Transverse colon (tissue), 4 donors: ENCODE measurements at regions not wholly inside any gene's neighbourhood (a gene's known extent, or its start where the extent isn't known, plus 50 kb on each side); places are given as distances from the start of the nearest gene placed in this dataset.

ENCODE experiments used
- DNase-seq: peaks from one replicate; pipeline ENCODE4 v3.0.0-alpha.2; 2019
- H3K27ac ChIP-seq, 4 donors: fragments of 200-600 bp; sonication (generic); 2 replicates each; pipeline ENCODE4 v1.5.1; 2016 to 2018; ENCODE audit warnings: inconsistent platforms in 4 of 4
- H3K27me3 ChIP-seq: fragments of 200-600 bp; sonication (generic); 2 replicates; pipeline ENCODE4 v1.5.1; 2017; ENCODE audit warnings: inconsistent platforms
- H3K36me3 ChIP-seq, 4 donors: fragments of 200-600 bp; sonication (generic); 2 replicates each; pipeline ENCODE4 v1.5.1; 2017 to 2019; ENCODE audit warnings: inconsistent platforms in 4 of 4
- H3K4me1 ChIP-seq, 4 donors: fragments of 200-600 bp; sonication (generic); 2 replicates each; pipeline ENCODE4 v1.5.1; 2017 to 2020; ENCODE audit warnings: inconsistent platforms in 4 of 4
- H3K4me3 ChIP-seq, 4 donors: fragments of 200-600 bp; sonication (generic); 1 replicate in 1 of 4; 2 replicates in 3 of 4; pipeline versions ENCODE4 v1.5.1 to v1.6.1; 2017 to 2019; ENCODE audit warnings: inconsistent platforms in 4 of 4
- H3K9me3 ChIP-seq, 2 donors: fragments of 200-600 bp; sonication (generic); 2 replicates each; pipeline ENCODE4 v1.5.1; 2017 to 2019; ENCODE audit warnings: inconsistent platforms in 2 of 2
- EP300 ChIP-seq: sonication (generic); formaldehyde crosslinking; IDR thresholded peaks from one replicate; pipeline ENCODE4 v1.6.1; 2017; ENCODE audit warnings: antibody characterized with exemption, low read depth
- POLR2A ChIP-seq: fragments of 450-650 bp; IDR thresholded peaks from one replicate; pipeline ENCODE4 v1.6.1; 2016; ENCODE audit warnings: antibody characterized with exemption, mild to moderate bottlenecking, moderate library complexity
- POLR2AphosphoS5 ChIP-seq, 3 donors: sonication (generic); formaldehyde crosslinking; IDR thresholded peaks; one replicate each; pipeline ENCODE4 v1.6.1; 2016; ENCODE audit warnings: antibody characterized with exemption in 3 of 3
- WGBS, 2 donors: methylation state at CpG; one replicate each; pipeline ENCODE4 v1.1.5; 2018; ENCODE audit warnings: low coverage in 1 of 2; 5-methylcytosine and 5-hydroxymethylcytosine counted together
- in situ Hi-C, 4 donors: fragments of 200-750 bp; cut with MboI; loops; one replicate each; pipeline versions ENCODE4 v1.15.0 to v1.15.1; 2017; ENCODE audit warnings: low sequenced_read_pairs in 3 of 4, low pct_ligation_motif_present in 1 of 4, low pct_unique_long_range_greater_than_20kb in 1 of 4
- intact Hi-C: fragments of 100-400 bp; cut with DNase I; formaldehyde crosslinking; loops from one replicate; pipeline ENCODE4 v1.15.1; 2023; ENCODE audit warnings: low total_unique reads
- TF ChIP-seq, protein P1 (sequence below), 5 experiments: fragments of 200-600 bp in 3 of 5; fragments of 450-650 bp in 2 of 5; sonication (generic) in 3 of 5; IDR thresholded peaks; 1 replicate in 2 of 5; 2 replicates in 3 of 5; pipeline ENCODE4 v1.5.1; 2016 to 2017; ENCODE audit warnings: antibody characterized with exemption in 5 of 5, inconsistent platforms in 3 of 5, mild to moderate bottlenecking in 2 of 5, moderate library complexity in 1 of 5

DNA sequence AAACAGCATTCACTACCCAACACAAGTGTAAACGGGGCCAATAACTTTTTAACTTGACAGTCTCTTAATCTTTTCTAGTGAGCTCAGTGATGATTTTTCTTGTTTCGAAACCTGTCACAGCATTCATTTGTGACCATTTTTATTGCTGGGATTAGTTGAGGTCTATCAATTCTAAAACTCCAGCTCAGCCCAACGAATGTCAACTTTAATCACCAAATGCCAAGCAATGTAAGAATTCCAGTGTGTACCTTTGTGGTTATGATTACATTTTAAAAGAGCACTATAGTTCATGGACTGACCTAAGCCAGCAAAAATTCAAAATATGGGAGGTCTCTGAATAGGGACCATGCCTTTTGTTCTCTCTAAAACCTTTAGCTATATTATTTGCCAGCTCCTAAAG is 694.3 kb upstream of the SGCG start:
- Histone ChIP-seq H3K4me1 (no peaks in the 10 kb centered on the region), H3K9me3 (no peaks in the 10 kb centered on the region), H3K27me3 (no peaks in the 10 kb centered on the region), H3K27ac (no peak overlapping the region), H3K36me3 (no peaks in the 10 kb centered on the region), H3K4me3 (no peak overlapping the region)
- DNase-seq, result no peak
- WGBS, 2 donors, result 69 to 92% methylated on average over 2 to 3 of the region's 3 CpGs
- in situ Hi-C loops (no loop called here), intact Hi-C loops (no loop called here)
- no peak for TF ChIP-seq POLR2A

DNA sequence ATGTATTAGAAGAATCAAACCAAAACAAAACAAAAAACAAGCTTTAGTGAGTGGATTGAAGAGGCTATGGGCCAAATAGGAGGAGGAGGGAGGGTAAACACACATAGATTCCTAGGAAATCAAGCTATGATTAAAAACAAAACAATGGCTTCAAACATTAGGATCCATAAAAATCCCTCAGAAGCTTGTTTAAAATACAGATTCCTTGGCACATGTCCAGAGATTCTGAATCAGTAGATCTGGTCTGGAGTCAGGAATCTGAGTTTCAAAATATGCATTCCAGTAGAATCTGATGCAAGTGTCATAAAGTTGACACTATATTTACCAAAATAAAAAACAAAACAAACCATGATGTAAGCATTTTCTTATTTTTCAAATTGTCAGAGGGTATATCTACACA is 692.8 kb upstream of the SGCG start:
- TF ChIP-seq EP300 (no peak), POLR2A (no peak), POLR2AphosphoS5 (IDR thresholded peaks at IDR 0.05) (no peak)
- TF ChIP-seq, protein P1, sequence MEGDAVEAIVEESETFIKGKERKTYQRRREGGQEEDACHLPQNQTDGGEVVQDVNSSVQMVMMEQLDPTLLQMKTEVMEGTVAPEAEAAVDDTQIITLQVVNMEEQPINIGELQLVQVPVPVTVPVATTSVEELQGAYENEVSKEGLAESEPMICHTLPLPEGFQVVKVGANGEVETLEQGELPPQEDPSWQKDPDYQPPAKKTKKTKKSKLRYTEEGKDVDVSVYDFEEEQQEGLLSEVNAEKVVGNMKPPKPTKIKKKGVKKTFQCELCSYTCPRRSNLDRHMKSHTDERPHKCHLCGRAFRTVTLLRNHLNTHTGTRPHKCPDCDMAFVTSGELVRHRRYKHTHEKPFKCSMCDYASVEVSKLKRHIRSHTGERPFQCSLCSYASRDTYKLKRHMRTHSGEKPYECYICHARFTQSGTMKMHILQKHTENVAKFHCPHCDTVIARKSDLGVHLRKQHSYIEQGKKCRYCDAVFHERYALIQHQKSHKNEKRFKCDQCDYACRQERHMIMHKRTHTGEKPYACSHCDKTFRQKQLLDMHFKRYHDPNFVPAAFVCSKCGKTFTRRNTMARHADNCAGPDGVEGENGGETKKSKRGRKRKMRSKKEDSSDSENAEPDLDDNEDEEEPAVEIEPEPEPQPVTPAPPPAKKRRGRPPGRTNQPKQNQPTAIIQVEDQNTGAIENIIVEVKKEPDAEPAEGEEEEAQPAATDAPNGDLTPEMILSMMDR (IDR thresholded peaks at IDR 0.05), result no peak
- in situ Hi-C loops, result no loop called here
- intact Hi-C loops, result no loop called here
- Histone ChIP-seq H3K9me3 (no peaks in the 10 kb centered on the region), H3K36me3 (no peaks in the 10 kb centered on the region), H3K27ac (no peak overlapping the region), H3K4me1 (no peaks in the 10 kb centered on the region), H3K27me3 (no peaks in the 10 kb centered on the region), H3K4me3 (no peak overlapping the region)
- DNase-seq, result no peak

DNA sequence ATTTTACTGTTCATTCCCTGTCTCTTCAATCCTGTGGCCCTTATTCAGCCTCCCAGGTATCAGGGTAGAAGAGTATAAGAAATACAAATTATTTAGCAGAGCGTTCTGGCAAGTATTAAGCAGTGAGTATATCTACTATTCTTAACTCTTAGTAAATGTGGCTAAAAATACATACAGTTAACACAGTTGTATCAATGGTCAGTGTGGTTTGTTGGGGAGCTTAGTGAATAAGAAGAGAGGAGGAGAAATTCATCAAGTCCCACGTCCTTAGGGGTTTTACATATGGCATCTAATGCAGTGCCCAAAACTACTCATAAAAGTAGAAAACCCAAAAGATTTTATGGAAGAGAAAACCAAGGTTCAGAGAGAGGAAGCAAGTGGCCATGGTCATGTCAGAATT is 691.0 kb upstream of the SGCG start:
- H3K36me3 ChIP-seq, result no peaks in the 10 kb centered on the region
- intact Hi-C loops, result no loop called here
- no peaks in the 10 kb centered on the region for H3K27me3 ChIP-seq
- TF ChIP-seq POLR2A, result no peak
- no peak for TF ChIP-seq EP300
- TF ChIP-seq, protein P1 (IDR thresholded peaks at IDR 0.05), result no peak
- no peak for TF ChIP-seq POLR2AphosphoS5 (IDR thresholded peaks at IDR 0.05)
- H3K4me3 ChIP-seq, result no peak overlapping the region
- H3K9me3 ChIP-seq, result no peaks in the 10 kb centered on the region
- in situ Hi-C loops, result no loop called here
- DNase-seq, result no peak
- H3K4me1 ChIP-seq, result no peaks in the 10 kb centered on the region
- WGBS, 2 donors, result 68 to 73% methylated on average over 2 of the region's 2 CpGs
- no peak overlapping the region for H3K27ac ChIP-seq

DNA sequence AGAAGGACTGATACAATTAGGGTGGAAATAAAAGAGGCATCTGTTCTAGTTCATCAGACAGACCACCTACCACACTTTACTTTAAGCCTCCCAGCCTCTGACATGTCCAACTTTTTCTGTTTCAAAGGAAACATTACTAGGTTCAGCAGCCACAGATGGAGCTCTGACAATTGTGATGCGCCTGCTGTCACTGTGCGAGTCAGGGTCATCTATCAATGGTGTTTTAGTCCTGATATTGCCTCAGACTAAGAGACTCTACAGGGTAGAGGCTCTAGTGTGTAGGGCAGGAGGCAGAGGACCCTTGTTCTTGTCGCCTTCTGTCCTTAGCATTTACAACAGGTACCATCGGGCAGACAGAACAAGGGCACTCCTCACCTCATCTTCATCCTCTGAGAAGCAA is 685.0 kb upstream of the SGCG start:
- WGBS, 2 donors, result 62 to 83% methylated on average over 4 of the region's 4 CpGs
- in situ Hi-C loops, result no loop called here
- H3K36me3 ChIP-seq, result no peaks in the 10 kb centered on the region

More for the DNA sequence above, 685.0 kb upstream of the SGCG start:
- TF ChIP-seq POLR2AphosphoS5 (IDR thresholded peaks at IDR 0.05) (no peak), POLR2A (no peak), EP300 (no peak)
- TF ChIP-seq, protein P1 (IDR thresholded peaks at IDR 0.05), result no peak
- H3K27me3 ChIP-seq, result no peaks in the 10 kb centered on the region
- no peak overlapping the region for H3K27ac ChIP-seq
- no peak overlapping the region for H3K4me3 ChIP-seq
- no peak for DNase-seq
- no peaks in the 10 kb centered on the region for H3K4me1 ChIP-seq
- intact Hi-C loops, result no loop called here
- no peaks in the 10 kb centered on the region for H3K9me3 ChIP-seq
